ENCODE measurements at regions not wholly inside any gene's neighbourhood (a gene's known extent, or its start where the extent isn't known, plus 50 kb on each side); places are given as distances from the start of the nearest gene placed in this dataset.
"Not testable (repeated sequence)": the region's sequence is repeated elsewhere in the genome, so short reads cannot be mapped to it uniquely, and the experiment has no call there.

DNA sequence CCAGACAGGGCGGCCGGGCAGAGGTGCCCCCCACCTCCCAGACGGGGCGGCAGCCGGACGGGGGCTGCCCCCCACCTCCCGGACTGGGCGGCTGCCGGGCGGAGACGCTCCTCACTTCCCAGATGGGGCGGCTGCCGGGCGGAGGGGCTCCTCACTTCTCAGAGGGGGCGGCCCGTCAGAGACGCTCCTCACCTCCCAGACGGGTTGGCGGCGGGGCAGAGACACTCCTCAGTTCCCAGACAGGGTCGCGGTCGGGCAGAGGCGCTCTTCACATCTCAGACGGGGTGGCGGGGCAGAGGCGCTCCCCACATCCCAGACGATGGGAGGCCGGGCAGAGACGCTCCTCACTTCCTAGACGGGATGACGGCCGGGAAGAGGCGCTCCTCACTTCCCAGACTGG is 68.5 kb upstream of the GPC4 start:
- H3K4me2 ChIP-seq (ENCODE audit: low read length); CTCF ChIA-PET; H3K9ac ChIP-seq (ENCODE audit: low read length); H3K4me1 ChIP-seq (ENCODE audit: control insufficient read depth in 1 of 2, insufficient read depth in 2 of 2, low read length in 2 of 2); DNase-seq (ENCODE audit: low read depth, low spot score); POLR2A ChIA-PET; ATAC-seq; intact Hi-C loops (cut with micrococcal nuclease); H3K9me3 ChIP-seq (ENCODE audit: control insufficient read depth in 1 of 2, insufficient read depth in 1 of 2, low read depth in 1 of 2, low read length in 2 of 2); H2AFZ ChIP-seq (ENCODE audit: low read depth, low read length, poor library complexity, severe bottlenecking); BruUV-seq (replicated peaks); H3K27me3 ChIP-seq (ENCODE audit: insufficient read depth, low read length); H3K79me2 ChIP-seq (ENCODE audit: insufficient read depth, low read length); H4K20me1 ChIP-seq (ENCODE audit: insufficient read depth); H3K27ac ChIP-seq (ENCODE audit: low read depth, low read length); H3K9me2 ChIP-seq (ENCODE audit: insufficient read depth); H3K36me3 ChIP-seq (ENCODE audit: control insufficient read depth in 1 of 2, insufficient read depth in 2 of 2, low read length in 2 of 2); RAD21 ChIA-PET (ENCODE audit: low non-redundant PET in 1 of 2, low total read pairs in 2 of 2, uncharacterized antibody in 2 of 2, unreplicated experiment in 2 of 2); H3K4me3 ChIP-seq (replicated peaks in 1 of 2; ENCODE audit: low read depth in 1 of 2, low read length in 2 of 2): not testable (repeated sequence)

DNA sequence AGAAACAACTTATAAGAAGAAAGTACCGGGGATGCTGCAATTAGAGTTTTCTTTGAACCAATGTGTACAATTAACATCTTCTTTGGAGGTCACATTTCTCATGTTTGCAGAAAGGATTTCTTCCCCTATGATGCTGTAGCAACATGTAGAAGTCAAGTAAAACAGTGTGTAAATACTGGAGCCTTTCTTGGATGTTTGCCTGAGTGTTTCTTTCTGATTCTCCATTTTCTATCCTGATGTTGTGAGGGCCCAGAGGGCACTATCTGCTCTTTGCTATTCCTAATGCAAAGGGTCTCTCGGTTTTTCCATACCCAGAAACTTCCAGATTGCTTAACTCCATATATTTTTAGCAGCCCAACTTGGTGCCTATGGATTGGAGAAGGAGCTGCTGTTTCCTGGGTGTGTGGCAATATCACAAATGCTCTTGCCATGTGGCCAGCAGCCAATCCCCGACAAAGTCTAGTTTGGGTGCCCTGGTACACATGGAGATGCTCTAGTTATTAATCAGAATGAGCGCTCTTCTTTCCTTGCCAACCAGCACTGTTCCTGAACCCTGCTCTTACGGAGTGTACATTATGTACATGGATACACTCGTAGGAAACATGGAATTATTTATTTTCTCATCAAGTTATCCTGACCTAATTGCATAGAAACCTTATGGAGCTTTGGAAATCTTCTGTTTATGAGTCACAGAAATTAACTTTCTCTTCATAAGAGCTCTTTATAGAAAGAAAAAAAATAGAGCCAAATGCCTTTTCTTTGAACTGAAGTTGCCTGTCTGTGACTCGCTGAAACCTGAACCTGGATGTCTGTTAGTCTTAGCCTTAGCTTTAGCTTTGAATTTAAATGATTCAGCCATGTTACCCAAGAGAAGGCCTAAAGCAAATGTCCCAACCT is 67.0 kb upstream of the GPC4 start:
- Histone ChIP-seq H3K79me2 (ENCODE audit: insufficient read depth, low read length) (no peaks in the 10 kb centered on the region), H2AFZ (ENCODE audit: low read depth, low read length, poor library complexity, severe bottlenecking) (no peak overlapping the region), H3K27ac (ENCODE audit: low read depth, low read length) (no peak overlapping the region), H3K4me1 (ENCODE audit: control insufficient read depth in 1 of 2, insufficient read depth in 2 of 2, low read length in 2 of 2) (no peaks in the 10 kb centered on the region), H3K9me3 (ENCODE audit: control insufficient read depth in 1 of 2, insufficient read depth in 1 of 2, low read depth in 1 of 2, low read length in 2 of 2) (no peaks in the 10 kb centered on the region), H3K4me3 (replicated peaks in 1 of 2; ENCODE audit: low read depth in 1 of 2, low read length in 2 of 2) (no peak overlapping the region), H4K20me1 (ENCODE audit: insufficient read depth) (no peaks in the 10 kb centered on the region), H3K27me3 (ENCODE audit: insufficient read depth, low read length) (no peaks in the 10 kb centered on the region), H3K9me2 (ENCODE audit: insufficient read depth) (no peaks in the 10 kb centered on the region), H3K36me3 (ENCODE audit: control insufficient read depth in 1 of 2, insufficient read depth in 2 of 2, low read length in 2 of 2) (no peaks in the 10 kb centered on the region), H3K9ac (ENCODE audit: low read length) (no peak overlapping the region), H3K4me2 (ENCODE audit: low read length) (no peak overlapping the region)
- POLR2A ChIA-PET = no interaction called here
- no TSS peak for BruUV-seq (replicated peaks)
- no peak for DNase-seq (ENCODE audit: low read depth, low spot score)
- CTCF ChIA-PET = no interaction called here
- intact Hi-C loops (cut with micrococcal nuclease) = no loop called here
- RAD21 ChIA-PET (ENCODE audit: low non-redundant PET in 1 of 2, low total read pairs in 2 of 2, uncharacterized antibody in 2 of 2, unreplicated experiment in 2 of 2) = no interaction called here
- no peak for TF ChIP-seq ZNF274 (IDR thresholded peaks at IDR 0.05; ENCODE audit: low read depth, low read length)
- ATAC-seq = no peak

DNA sequence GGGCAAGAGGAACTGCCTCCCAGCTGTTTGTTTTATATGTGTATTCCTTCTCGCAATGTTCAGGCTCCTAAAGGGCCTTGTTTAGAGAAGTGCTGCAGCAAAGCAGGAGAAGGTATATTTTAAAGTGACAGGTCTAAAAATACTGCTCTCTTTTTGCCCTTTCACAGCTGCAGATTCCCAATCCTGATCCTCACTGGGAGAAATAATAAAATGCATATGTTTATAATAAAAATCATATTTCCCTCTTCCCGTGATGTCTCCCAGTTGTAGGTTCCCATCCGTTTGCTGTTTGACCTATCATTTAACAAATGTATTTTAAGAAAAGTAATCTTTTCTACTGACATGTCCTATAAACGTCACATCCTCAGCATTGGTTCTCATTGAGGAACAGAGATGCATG is 62.7 kb upstream of the GPC4 start:
- no peaks in the 10 kb centered on the region for H3K9me2 ChIP-seq (ENCODE audit: insufficient read depth)
- no peaks in the 10 kb centered on the region for H3K4me1 ChIP-seq (ENCODE audit: control insufficient read depth in 1 of 2, insufficient read depth in 2 of 2, low read length in 2 of 2)
- H3K4me2 ChIP-seq (ENCODE audit: low read length) = no peak overlapping the region
- POLR2A ChIA-PET = no interaction called here
- H3K9ac ChIP-seq (ENCODE audit: low read length) = no peak overlapping the region
- DNase-seq (ENCODE audit: low read depth, low spot score) (no peak), ATAC-seq (no peak)
- no peak overlapping the region for H3K27ac ChIP-seq (ENCODE audit: low read depth, low read length)
- H3K9me3 ChIP-seq (ENCODE audit: control insufficient read depth in 1 of 2, insufficient read depth in 1 of 2, low read depth in 1 of 2, low read length in 2 of 2) = no peaks in the 10 kb centered on the region
- no peak overlapping the region for H2AFZ ChIP-seq (ENCODE audit: low read depth, low read length, poor library complexity, severe bottlenecking)
- RAD21 ChIA-PET (ENCODE audit: low non-redundant PET in 1 of 2, low total read pairs in 2 of 2, uncharacterized antibody in 2 of 2, unreplicated experiment in 2 of 2) = no interaction called here
- no peaks in the 10 kb centered on the region for H4K20me1 ChIP-seq (ENCODE audit: insufficient read depth)
- no peak overlapping the region for H3K4me3 ChIP-seq (replicated peaks in 1 of 2; ENCODE audit: low read depth in 1 of 2, low read length in 2 of 2)
- no peaks in the 10 kb centered on the region for H3K36me3 ChIP-seq (ENCODE audit: control insufficient read depth in 1 of 2, insufficient read depth in 2 of 2, low read length in 2 of 2)
- no peaks in the 10 kb centered on the region for H3K27me3 ChIP-seq (ENCODE audit: insufficient read depth, low read length)
- H3K79me2 ChIP-seq (ENCODE audit: insufficient read depth, low read length) = no peaks in the 10 kb centered on the region
- no TSS peak for BruUV-seq (replicated peaks)
- CTCF ChIA-PET = no interaction called here
- intact Hi-C loops (cut with micrococcal nuclease) = no loop called here
- TF ChIP-seq, protein P1, sequence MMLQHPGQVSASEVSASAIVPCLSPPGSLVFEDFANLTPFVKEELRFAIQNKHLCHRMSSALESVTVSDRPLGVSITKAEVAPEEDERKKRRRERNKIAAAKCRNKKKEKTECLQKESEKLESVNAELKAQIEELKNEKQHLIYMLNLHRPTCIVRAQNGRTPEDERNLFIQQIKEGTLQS (IDR thresholded peaks at IDR 0.05) = no peak
- TF ChIP-seq, protein P2, sequence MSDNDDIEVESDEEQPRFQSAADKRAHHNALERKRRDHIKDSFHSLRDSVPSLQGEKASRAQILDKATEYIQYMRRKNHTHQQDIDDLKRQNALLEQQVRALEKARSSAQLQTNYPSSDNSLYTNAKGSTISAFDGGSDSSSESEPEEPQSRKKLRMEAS (IDR thresholded peaks at IDR 0.05) = no peak
- no peak for TF ChIP-seq YY1 (IDR thresholded peaks at IDR 0.05; ENCODE audit: extremely low read depth, insufficient replicate concordance, low read depth, low read length)
- TF ChIP-seq JUND (IDR thresholded peaks at IDR 0.05) = no peak
- TF ChIP-seq EZH2 (IDR thresholded peaks at IDR 0.05) = no peak
- TF ChIP-seq POLR2A (IDR thresholded peaks at IDR 0.05; ENCODE audit: borderline replicate concordance, extremely low read depth, insufficient read depth, insufficient read length) = no peak
- TF ChIP-seq CBX3 (IDR thresholded peaks at IDR 0.05; ENCODE audit: low read depth) = no peak
- TF ChIP-seq POLR2AphosphoS5 (IDR thresholded peaks at IDR 0.05; ENCODE audit: low read depth, low read length) = no peak
- TF ChIP-seq ZFX (IDR thresholded peaks at IDR 0.05) = no peak
- no peak for TF ChIP-seq RAD21 (IDR thresholded peaks at IDR 0.05; ENCODE audit: low read depth)
- TF ChIP-seq, protein P3, sequence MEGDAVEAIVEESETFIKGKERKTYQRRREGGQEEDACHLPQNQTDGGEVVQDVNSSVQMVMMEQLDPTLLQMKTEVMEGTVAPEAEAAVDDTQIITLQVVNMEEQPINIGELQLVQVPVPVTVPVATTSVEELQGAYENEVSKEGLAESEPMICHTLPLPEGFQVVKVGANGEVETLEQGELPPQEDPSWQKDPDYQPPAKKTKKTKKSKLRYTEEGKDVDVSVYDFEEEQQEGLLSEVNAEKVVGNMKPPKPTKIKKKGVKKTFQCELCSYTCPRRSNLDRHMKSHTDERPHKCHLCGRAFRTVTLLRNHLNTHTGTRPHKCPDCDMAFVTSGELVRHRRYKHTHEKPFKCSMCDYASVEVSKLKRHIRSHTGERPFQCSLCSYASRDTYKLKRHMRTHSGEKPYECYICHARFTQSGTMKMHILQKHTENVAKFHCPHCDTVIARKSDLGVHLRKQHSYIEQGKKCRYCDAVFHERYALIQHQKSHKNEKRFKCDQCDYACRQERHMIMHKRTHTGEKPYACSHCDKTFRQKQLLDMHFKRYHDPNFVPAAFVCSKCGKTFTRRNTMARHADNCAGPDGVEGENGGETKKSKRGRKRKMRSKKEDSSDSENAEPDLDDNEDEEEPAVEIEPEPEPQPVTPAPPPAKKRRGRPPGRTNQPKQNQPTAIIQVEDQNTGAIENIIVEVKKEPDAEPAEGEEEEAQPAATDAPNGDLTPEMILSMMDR (IDR thresholded peaks at IDR 0.05 in 2 of 3, conservative IDR thresholded peaks at IDR 0.05 in 1 of 3; ENCODE audit: borderline replicate concordance in 1 of 3, insufficient read depth in 1 of 3, low read depth in 2 of 3, low read length in 2 of 3) = no peak

All from HCT116 (cell line).